Germinal center (tissue), 1 donor: ENCODE measurements at regions not wholly inside any gene's neighbourhood (a gene's known extent, or its start where the extent isn't known, plus 50 kb on each side); places are given as distances from the start of the nearest gene placed in this dataset.

Source experiments
- DNase-seq: peaks from one replicate; pipeline ENCODE4 v3.0.0; 2012; ENCODE audit warnings: mixed read lengths, low spot score

DNA sequence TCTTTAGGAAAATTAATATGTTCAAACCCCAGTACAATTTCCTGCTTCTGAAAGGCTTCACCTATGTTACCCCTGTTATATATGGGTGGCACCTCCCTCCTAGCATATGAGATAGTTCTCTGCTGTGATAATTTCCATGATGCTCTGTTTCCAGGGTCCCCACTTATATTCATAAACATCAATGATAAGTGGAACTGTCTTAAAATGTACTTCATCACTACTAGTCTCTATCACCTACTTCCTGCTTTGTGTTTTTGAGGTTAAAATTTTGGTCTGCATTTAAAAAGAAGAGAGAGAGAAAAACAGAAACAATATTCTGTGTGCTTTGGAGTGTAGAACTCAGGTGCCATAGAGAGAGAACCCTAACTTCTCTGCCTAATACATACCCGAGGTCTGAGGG lies 234.7 kb downstream of the HTR1A start:
- DNase-seq, result no peak

DNA sequence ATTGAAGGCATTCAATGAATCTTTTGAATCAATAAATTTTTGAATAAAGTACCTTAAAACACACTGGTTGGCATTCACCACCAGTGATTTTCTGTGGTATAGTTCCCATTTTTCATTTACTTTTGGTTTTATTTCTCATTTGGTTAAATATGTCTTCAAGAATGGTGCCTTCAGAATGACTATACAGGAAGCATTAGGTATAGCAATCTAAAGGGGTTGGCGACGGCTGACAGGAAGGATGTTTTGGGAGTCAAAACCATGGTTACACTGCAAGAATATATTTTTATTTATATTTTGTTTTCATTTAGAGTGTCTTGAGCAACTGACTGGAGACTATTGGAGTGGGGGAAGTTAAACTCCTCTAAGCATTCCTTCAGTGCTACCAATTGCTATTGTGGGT lies 235.7 kb downstream of the HTR1A start:
- no peak for DNase-seq

DNA sequence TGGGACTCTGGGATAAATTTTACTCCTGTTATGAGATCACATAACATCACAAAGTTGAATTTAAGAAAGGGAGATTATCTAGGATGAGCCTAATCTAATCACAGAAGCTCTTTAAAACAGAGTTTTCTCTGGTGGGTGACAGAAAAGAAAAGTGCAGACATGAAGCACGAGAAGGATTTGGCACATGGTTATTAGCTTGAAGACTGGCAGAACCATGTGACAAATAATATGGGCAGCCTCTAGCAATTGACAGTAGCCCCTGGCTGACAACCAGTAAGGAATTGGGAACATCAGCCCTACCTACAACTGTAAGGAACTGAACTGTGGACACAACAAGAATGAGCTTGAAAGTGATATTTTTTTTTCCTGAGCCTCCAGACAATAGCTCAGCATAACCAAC lies 243.1 kb downstream of the HTR1A start:
- DNase-seq, result no peak

DNA sequence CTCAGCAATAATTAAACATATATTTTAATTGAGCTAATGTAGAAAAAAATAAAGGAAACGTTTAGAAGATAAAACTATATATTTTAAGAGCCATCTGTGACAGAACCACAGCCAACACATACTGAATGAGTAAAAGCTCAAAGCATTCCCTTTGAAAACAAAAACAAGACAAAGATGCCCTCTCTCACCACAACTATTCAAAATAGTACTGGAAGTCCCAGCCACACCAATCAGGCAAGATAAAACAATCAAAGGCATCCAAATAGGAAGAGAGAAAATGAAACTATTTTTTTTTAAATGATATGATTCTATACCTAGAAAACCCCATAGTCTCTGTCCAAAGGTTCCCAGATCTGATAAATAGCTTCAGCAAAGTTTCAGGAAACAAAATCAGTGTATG lies 262.0 kb downstream of the HTR1A start:
- no peak for DNase-seq

DNA sequence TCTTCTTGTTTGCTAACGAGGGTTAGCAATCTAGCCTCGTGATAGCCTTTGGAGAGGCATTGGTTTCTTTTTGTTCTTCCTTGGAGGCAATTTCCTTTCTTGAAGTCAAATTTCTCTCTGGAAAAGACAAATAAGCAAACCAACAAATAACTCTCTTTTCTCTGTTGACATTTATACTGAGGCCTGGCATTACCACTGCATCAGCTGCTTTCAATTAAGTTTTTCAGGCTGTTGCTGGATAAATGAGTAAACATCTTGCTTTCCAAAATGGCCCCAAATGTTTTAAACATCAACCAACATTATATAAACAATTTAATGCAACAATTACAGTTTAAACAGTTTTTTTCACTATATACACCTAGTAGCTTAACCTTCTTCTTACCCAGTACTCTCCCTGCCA lies 264.4 kb downstream of the HTR1A start:
- no peak for DNase-seq

DNA sequence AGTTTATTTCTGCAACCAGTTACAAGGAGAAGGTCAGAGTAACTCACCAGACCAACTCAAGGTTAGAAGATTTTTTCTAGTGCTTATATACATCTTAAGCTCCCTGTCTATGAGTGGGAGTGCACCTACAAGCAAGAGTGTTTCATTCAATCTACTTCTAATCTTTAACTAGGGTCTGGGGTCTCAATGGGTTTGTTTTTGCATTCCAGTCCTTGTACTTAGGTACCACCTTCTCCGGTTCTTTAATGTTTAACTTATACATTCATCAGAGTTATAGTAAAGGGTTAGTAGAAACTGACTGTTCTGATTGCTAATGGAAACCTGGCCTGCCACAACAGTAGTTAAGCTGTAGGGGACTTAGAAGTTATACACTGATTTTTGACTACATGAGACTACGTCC lies 271.7 kb downstream of the HTR1A start:
- DNase-seq, result no peak

DNA sequence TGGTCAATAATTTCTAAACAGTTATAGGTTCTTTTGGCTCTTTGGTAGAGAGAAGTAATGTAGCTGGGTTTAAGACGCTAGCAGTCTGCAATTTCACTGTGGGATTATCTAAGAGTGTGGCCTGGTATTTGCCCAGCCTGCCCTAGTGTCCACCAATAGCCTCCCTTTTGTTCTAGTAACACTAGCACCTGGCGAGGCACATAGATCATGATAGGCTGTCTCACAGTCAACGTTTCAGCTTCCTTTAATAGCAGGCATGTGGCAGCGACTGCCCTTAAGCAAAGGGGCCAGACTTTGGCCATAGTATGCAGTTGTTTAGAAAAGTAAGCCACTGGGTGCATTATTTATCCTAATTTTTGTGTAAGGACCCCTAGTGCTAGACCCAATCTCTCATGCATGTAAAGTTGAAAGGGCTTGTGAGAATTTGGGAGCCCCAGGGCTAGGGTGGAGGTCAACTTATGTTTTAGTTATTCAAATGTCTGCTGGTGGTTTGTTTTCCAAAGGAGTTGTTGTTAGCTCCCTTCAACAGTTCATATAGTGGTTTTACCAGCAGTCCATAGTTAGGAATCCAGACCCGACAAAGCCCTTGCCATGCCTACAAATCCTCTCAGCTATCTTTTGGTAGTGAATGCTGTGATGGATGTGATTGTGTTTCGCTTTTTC lies 274.3 kb downstream of the HTR1A start:
- no peak for DNase-seq

DNA sequence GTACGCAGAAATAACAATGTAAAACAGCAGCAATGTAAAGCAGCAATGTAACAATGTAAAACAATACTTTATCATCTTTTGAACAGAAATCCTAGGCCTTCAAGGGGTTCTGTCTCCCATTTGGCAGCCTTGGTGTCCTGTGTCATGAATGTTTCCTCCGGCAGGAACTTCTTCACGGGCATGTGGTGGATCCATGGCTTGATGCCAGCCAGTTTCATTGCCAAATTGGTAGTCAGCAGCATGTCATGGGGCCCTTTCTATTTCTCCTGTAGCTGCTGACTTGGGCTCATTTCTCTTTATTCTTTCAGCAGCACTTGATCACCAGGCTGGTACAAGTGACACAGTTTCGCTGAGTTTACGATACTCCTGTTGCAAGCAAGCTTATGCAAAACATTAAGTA lies 275.3 kb downstream of the HTR1A start:
- no peak for DNase-seq

DNA sequence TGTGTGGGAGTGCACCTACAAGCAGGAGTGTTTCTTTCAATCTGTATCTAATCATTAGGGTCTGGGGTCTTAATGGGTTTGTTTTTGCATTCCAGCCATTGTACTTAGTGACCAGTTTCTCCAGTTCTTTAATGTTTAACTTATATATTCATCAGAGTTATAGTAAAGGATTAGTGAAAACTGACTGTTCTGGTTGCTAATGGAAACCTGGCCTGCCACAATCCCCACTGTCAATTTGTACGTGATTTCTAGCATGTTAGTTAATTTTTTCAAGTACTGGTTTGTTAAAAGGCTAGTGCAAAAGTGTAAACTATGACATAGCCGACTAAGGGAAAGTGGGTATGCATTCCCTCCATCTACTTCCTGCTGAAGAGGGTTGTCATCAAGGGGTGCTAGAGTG lies 276.1 kb downstream of the HTR1A start:
- no peak for DNase-seq

DNA sequence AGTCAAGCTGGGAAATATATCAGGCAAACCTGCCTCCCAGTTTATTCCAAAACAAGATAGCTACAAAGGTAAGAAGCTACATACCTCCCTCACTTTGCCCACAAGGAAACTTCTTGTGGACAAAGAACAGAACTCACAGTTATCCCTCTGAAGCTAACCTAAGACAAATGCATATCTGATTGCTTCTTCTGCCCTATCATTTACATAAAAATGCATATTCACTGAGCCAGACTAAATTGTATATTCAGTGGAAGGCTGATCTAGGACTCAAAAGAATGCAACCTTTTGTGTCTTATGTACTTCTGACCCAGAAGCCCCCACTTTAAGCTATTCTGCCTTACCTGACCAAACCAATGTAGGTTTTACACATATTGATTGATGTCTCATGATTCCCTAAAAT lies 276.8 kb downstream of the HTR1A start:
- no peak for DNase-seq

DNA sequence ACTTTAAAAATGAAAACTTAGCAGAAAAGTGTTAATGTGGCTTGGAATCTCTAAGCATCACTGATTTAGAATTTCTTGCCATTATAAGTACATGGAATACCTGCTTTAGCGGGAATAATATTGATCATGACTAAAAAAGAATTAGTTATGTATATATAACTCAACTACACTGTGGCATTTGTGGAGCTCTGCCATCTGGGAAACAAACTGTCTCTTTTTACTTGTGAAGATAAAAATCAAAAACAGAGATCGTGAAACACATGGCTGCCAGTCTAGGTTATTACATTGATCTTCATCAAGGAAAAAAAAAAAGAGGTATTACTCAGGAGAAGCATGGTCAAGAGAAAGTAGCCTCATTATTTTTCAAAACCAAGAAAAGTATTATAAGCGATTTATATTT lies 287.4 kb downstream of the HTR1A start:
- DNase-seq, result no peak

DNA sequence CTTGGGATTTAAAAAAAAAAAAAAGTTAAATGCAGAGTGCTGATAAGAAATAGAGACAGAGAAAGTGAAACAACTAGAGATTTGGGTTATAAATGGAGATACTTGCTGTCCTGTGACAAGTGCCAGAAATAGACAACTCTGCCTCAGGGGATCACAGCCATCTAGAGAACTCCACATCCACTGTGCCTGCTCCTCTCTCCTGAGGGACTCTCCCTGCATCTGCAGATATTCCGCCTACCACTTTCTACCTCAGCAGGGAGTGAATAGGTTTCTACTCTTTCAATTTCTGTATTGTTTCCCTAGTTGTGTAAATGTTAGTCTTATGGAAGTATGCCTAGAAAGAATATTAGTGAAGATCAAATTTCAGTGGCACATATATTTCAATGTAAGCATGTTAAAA lies 307.2 kb downstream of the HTR1A start:
- no peak for DNase-seq

DNA sequence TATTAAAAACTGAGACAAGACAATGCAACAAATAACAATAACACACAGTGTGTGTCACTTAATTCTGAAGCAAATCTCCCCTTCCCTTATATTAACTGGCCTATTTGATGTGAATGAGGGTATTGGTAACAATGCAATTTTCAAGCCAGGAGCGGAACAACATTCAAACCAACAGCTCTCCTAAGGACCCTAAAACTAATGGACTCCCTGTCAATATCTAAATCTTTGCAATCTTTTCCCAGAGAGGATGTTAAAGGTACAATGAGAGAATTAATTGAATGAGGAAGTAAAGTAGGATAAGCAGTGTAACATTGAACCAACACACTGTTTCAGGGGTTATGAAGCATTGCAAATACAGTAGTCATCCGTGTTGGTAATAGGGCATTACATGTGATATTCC lies 311.7 kb downstream of the HTR1A start:
- DNase-seq, result no peak

DNA sequence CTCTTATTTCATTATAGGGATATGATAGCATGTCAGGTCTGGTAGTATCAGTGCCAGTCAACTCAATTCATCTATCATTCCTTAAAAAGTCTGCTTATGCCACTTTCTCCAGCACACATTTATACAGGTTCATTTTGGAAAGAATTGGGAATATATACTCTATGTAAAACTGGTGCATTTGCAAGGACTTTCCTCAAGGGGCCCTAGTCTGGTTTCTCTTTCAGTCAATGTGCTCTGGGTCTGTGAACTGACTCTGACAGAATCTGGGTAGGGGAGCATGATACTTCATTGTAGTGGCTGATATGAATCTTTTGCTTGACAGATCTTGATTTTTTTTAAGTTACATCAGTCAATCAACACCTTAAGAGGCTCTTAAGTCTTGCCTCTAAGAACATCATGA lies 313.9 kb downstream of the HTR1A start:
- DNase-seq, result no peak

DNA sequence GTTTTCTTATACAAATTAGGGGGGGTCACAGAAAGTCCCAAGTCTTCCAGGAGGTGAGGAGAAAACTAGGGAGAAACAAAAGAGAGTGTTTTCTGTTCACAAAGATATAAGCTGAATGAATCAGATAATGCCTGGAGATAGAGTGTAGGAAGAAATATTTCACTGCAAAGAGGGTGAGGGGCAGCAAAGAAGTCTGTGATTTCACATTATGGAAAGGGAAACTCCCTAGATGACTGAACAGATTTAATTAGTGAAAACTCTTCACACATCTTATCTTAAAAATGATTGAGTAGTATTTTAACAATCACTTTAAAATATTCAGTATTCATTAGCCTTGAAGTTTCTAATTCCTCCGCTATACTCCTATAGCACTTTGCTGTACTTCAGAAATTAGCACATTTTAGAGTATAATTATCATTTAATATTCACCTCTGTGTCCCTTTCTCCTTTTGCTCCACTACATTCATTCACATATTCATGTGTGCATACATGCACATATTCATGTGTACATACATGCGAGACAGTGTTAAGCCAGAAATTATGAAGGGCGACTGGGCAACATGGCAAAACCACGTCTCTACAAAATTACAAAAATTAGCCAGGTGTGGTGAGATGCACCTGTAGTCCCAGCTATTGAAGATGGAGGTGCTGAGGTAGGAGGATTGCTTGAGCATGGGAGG lies 332.2 kb downstream of the HTR1A start:
- DNase-seq, result no peak

DNA sequence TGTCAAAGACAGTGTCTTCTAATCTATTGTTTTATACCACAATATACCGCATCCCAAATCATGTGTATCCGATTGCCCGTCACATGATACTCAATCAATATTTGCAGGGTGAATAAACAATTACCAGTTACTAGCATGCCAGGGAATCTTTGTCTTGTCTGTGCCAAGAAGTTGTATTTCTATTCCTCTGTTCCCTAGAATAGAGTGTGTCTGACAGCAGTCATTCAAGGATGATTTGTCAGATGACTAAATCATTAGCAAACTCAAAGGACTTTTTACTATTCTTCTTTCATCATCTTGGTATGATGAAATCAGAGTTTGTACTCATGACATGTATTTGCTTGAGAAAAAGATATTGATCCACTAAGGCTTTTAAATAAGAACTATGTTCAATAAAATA lies 348.8 kb downstream of the HTR1A start:
- DNase-seq, result no peak

DNA sequence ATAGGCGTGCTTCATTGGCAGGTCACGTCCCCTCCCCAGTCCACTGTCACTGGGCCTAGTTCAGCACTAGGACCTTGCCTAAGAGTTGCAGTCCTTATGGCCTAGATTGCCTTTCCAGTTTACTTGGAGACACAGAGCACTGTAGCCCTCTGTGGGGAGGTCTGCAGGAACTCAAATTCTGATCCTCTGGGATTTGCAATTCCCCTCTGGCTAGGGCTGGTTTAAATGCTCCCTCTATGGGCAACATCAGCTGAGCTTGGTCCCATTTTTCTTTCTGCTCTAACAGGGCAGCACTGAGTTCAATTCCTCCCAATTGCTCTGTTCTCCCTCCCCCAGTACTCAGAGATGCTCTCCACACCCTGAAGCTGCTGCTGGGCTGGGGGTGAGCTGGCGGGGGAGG lies 358.2 kb downstream of the HTR1A start:
- no peak for DNase-seq

DNA sequence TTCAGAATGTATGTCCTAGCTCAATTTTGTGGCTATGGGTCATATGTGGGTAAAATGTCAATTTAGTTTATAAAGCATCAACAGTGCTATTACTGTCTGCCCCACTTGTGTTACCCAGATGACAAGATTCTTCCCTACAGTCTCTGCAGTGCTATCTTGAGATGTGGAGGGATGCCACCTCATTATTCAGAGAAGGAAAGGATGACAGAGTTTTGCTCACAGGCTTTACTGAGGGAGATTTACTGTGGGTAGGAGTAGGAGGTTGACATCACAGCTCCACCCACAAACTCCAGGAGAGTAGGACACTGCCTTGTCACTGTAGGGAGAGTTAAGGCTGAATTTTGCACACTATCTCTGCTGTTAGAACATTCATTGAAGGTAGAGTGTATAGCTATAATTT lies 359.3 kb downstream of the HTR1A start:
- no peak for DNase-seq

DNA sequence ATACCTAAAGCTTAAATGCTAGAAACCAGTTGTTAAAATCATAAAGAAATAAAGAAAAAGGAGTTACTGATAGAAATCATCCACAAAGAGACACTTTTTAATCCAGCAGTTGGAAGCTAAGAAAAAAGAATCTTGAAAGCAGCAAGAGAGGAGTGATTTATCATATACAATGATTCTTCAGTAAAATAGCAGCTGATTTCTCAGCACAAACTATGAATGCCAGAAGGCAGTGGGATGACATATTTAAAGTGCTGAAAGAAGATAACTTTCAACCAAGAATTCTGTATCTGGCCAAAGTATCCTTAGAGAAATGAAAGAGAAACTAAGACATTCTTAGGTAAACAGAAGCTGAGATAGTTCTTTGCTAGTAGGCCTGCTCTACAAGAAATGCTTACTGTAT lies 366.0 kb downstream of the HTR1A start:
- DNase-seq, result no peak

DNA sequence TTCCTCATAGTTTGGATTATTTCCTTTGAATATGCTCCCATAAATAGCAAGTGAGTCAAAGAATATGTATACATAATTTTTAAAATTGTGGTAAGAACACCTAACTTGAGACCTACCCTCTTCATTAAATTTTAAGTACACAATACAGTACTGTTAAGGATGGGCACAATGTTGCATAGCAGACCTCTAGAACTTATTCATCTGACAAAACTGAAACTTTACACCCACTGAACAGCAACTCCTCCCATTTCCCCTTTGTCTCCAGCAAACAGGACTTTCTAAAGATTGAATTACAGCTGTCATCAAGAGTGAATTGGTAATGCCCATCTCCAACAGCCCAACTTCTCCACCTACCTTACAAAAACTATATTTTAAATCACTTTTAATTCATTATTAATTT lies 388.9 kb downstream of the HTR1A start:
- DNase-seq, result no peak

DNA sequence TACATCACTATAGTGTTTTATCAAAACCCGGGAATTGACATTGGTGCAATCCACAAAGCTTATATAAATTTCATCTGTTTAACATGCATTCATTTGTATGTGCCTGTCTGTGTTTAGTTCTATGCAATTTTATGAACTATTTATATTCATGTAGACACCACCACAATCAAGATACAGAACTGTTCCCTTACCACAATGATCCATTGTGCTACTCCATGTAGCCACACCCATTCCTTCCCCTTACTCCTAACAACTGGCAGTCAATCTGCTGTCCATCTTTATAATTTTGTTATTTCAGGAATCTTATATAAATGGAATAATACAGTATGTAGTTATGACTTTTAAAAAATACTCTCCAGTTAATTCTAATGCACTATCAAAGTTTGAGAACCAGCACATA lies 389.5 kb downstream of the HTR1A start:
- no peak for DNase-seq

DNA sequence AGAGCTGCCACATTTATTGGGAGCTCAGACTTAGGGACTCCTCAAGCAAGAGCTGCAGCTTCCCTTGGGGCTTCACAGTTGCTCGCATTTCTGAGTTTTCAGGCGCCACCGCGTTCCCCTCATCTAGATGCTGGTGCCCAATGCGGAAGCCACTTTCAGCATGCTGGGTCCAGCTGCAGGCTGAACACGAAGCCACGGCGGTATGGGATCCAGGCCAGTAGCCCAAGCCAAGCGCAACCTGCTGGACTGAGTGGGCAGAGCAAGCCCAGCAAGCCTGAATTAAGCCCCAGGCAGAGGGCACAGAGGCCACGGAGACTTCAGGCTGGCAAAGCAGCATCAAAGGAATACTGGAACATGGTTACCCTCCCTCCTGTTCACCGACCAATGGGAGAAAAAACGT lies 391.5 kb downstream of the HTR1A start:
- no peak for DNase-seq

DNA sequence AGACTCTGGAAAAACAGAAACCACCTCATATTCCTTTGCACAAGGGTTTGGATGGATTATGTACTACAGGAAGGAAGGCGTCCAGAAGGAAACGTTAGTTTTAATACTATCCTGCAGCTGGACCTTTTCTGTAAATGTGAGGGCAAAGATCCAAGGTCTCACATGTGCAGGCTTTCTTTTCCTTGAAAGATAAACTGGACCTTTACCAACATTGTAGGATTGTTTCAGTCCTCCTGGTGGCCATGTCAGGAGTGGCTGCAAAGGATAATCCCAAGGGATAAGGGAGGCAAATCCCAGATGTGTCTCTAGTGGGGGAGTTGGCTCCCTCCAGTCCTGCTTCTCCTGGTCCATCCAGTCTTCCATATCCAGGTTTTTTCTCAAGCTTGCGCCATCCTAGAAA lies 397.5 kb downstream of the HTR1A start:
- DNase-seq, result no peak
